ENCODE measurements at regions not wholly inside any gene's neighbourhood (a gene's known extent, or its start where the extent isn't known, plus 50 kb on each side); places are given as distances from the start of the nearest gene placed in this dataset.

DNA sequence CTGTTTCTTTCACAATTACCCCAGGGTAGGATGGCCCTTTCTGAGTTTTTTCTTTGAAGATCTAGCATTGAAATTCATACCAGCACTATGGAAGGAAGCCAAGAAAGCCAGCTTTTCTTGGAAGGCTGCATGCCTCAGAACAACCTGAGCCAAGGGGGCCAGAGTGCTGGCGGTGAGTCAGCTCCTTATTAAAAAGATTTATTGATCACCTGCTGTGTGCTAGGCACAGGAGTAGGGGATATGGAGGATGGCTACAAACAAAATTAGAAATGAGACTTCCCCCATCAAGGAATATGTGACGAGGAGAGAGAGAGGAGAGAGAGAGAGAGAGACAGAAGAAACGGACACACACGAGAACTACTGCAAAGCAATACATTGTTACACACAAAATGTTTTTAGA, 184.6 kb upstream of the PUM3 start:
- CTCF ChIA-PET = no interaction called here
- H3K4me3 Mint-ChIP-seq = no peak overlapping the region
- no peak for DNase-seq
- H3K36me3 Mint-ChIP-seq = no peaks in the 10 kb centered on the region
- no peaks in the 10 kb centered on the region for H3K9me3 Mint-ChIP-seq
- no peak overlapping the region for H3K27ac Mint-ChIP-seq
- H3K4me1 Mint-ChIP-seq = no peaks in the 10 kb centered on the region
- no peaks in the 10 kb centered on the region for H3K27me3 Mint-ChIP-seq

GRCh38 chr9:3027210-3027609, 183.3 kb upstream of the PUM3 start:
- no peaks in the 10 kb centered on the region for H3K27me3 Mint-ChIP-seq
- CTCF ChIA-PET = no interaction called here

GRCh38 chr9:3023449-3023848, 179.6 kb upstream of the PUM3 start:
- DNase-seq = no peak
- H3K4me3 Mint-ChIP-seq = no peak overlapping the region
- no peaks in the 10 kb centered on the region for H3K27me3 Mint-ChIP-seq
- H3K4me1 Mint-ChIP-seq = no peaks in the 10 kb centered on the region
- CTCF ChIA-PET = no interaction called here
- no peaks in the 10 kb centered on the region for H3K36me3 Mint-ChIP-seq
- H3K27ac Mint-ChIP-seq = no peak overlapping the region
- no peaks in the 10 kb centered on the region for H3K9me3 Mint-ChIP-seq

More at GRCh38 chr9:3027210-3027609, 183.3 kb upstream of the PUM3 start:
- no peaks in the 10 kb centered on the region for H3K4me1 Mint-ChIP-seq
- H3K9me3 Mint-ChIP-seq = no peaks in the 10 kb centered on the region
- no peak overlapping the region for H3K27ac Mint-ChIP-seq
- DNase-seq = no peak
- no peaks in the 10 kb centered on the region for H3K36me3 Mint-ChIP-seq
- H3K4me3 Mint-ChIP-seq = no peak overlapping the region

DNA sequence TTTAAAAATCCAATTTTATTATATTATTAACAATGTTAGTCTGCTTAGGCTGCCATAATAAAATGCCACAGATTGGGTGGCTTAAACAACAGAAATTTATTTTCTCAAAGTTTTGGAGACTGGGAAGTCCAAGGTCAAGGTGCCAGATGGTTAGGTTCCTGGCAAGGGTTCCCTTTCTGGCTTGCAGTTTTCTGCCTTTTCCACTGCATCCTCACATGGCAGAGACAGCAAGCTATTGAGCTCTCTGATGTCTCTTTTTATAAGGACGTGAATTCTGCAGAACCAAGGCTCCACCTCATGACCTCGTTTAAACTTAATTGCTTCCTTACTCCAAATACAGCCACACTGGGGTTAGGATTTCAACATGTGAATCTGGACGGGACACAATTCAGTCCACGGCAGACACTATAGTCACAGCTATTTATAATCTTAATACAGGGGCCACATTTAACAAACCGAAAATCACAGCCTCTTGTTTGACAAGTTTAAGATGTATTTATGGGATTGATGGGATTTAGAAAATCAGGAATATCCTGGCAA, 174.9 kb upstream of the PUM3 start:
- H3K27me3 Mint-ChIP-seq = no peaks in the 10 kb centered on the region
- no peaks in the 10 kb centered on the region for H3K9me3 Mint-ChIP-seq
- CTCF ChIA-PET = no interaction called here
- DNase-seq = no peak
- H3K4me3 Mint-ChIP-seq = no peak overlapping the region
- no peak overlapping the region for H3K27ac Mint-ChIP-seq
- H3K36me3 Mint-ChIP-seq = no peaks in the 10 kb centered on the region
- no peaks in the 10 kb centered on the region for H3K4me1 Mint-ChIP-seq

DNA sequence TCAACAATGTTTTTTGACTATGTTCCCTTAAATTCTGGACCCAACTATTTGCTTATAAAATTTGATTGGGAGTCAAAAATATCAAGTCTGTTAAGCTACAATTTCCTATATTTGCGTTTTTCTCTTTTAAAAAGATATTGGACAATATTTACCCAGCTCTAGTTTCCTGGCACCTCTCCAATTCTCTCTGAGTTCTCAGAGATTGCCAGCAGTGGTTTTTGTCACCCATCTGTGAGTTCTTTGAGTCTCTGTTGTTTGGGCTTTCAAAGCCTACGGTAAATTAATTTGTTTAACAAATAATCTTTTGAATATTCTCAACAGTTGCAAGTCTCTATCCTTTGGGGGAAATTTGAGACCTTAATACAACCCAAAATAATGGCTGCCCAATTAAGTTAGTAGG, 174.2 kb upstream of the PUM3 start:
- H3K36me3 Mint-ChIP-seq = no peaks in the 10 kb centered on the region
- CTCF ChIA-PET = no interaction called here
- no peaks in the 10 kb centered on the region for H3K27me3 Mint-ChIP-seq
- no peak overlapping the region for H3K4me3 Mint-ChIP-seq
- H3K4me1 Mint-ChIP-seq = no peaks in the 10 kb centered on the region
- H3K9me3 Mint-ChIP-seq = no peaks in the 10 kb centered on the region
- no peak for DNase-seq
- H3K27ac Mint-ChIP-seq = no peak overlapping the region

- no peaks in the 10 kb centered on the region for H3K9me3 Mint-ChIP-seq
- DNase-seq = no peak
- H3K27me3 Mint-ChIP-seq = no peaks in the 10 kb centered on the region
- H3K4me3 Mint-ChIP-seq = no peak overlapping the region
- no peak overlapping the region for H3K27ac Mint-ChIP-seq
- H3K4me1 Mint-ChIP-seq = no peaks in the 10 kb centered on the region
- H3K36me3 Mint-ChIP-seq = no peaks in the 10 kb centered on the region
- CTCF ChIA-PET = no interaction called here
These were observed 170.3 kb upstream of the PUM3 start for GRCh38 chr9:3014178-3014577.

DNA sequence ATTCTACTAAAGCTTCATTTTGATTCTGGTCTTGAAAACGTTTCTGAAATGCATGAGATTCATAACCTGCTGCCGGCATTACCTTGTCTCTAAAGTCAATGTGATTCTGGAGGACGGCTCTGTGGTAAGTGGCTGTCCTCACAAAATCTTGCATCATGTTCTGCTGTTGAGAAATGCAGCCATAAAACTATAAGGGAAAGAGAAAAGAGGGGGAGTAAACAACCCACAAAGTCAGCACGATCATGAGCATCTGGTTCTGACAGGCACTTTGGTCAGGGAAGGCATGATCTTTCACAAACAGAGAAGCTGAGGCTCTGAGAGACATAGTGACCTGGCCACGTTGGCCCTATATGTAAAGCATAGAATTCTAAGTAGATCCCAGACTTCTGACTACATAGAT, 168.9 kb upstream of the PUM3 start:
- CTCF ChIA-PET = no interaction called here

GRCh38 chr9:3012245-3012644, 168.3 kb upstream of the PUM3 start:
- Mint-ChIP-seq H3K36me3 (no peaks in the 10 kb centered on the region), H3K4me3 (no peak overlapping the region), H3K27me3 (no peaks in the 10 kb centered on the region), H3K9me3 (no peaks in the 10 kb centered on the region), H3K27ac (no peak overlapping the region), H3K4me1 (no peaks in the 10 kb centered on the region)
- no peak for DNase-seq
- CTCF ChIA-PET = no interaction called here

More for the DNA sequence above, 168.9 kb upstream of the PUM3 start:
- H3K27ac Mint-ChIP-seq = no peak overlapping the region
- no peaks in the 10 kb centered on the region for H3K27me3 Mint-ChIP-seq
- H3K4me1 Mint-ChIP-seq = no peaks in the 10 kb centered on the region
- DNase-seq = no peak
- H3K4me3 Mint-ChIP-seq = no peak overlapping the region
- no peaks in the 10 kb centered on the region for H3K9me3 Mint-ChIP-seq
- H3K36me3 Mint-ChIP-seq = no peaks in the 10 kb centered on the region

- Mint-ChIP-seq H3K36me3 (no peaks in the 10 kb centered on the region), H3K27ac (no peak overlapping the region), H3K4me3 (no peak overlapping the region), H3K9me3 (no peaks in the 10 kb centered on the region), H3K27me3 (no peaks in the 10 kb centered on the region), H3K4me1 (no peaks in the 10 kb centered on the region)
- CTCF ChIA-PET = no interaction called here
- no peak for DNase-seq
These were observed 164.2 kb upstream of the PUM3 start for GRCh38 chr9:3008091-3008490.

GRCh38 chr9:3007326-3007725, 163.4 kb upstream of the PUM3 start:
- no peak overlapping the region for H3K27ac Mint-ChIP-seq
- CTCF ChIA-PET = no interaction called here

GRCh38 chr9:3006851-3007250, 163.0 kb upstream of the PUM3 start:
- CTCF ChIA-PET = no interaction called here
- no peaks in the 10 kb centered on the region for H3K9me3 Mint-ChIP-seq
- H3K36me3 Mint-ChIP-seq = no peaks in the 10 kb centered on the region
- no peak for DNase-seq
- H3K27ac Mint-ChIP-seq = no peak overlapping the region
- H3K4me3 Mint-ChIP-seq = no peak overlapping the region
- H3K27me3 Mint-ChIP-seq = no peaks in the 10 kb centered on the region
- no peaks in the 10 kb centered on the region for H3K4me1 Mint-ChIP-seq

More at GRCh38 chr9:3007326-3007725, 163.4 kb upstream of the PUM3 start:
- no peak for DNase-seq
- H3K4me1 Mint-ChIP-seq = no peaks in the 10 kb centered on the region
- H3K27me3 Mint-ChIP-seq = no peaks in the 10 kb centered on the region
- no peaks in the 10 kb centered on the region for H3K9me3 Mint-ChIP-seq
- no peak overlapping the region for H3K4me3 Mint-ChIP-seq
- no peaks in the 10 kb centered on the region for H3K36me3 Mint-ChIP-seq

- no peak overlapping the region for H3K4me3 Mint-ChIP-seq
- no peaks in the 10 kb centered on the region for H3K4me1 Mint-ChIP-seq
- no peaks in the 10 kb centered on the region for H3K9me3 Mint-ChIP-seq
- no peaks in the 10 kb centered on the region for H3K27me3 Mint-ChIP-seq
- H3K27ac Mint-ChIP-seq = no peak overlapping the region
- no peak for DNase-seq
- CTCF ChIA-PET = no interaction called here
- H3K36me3 Mint-ChIP-seq = no peaks in the 10 kb centered on the region
These were observed 160.7 kb upstream of the PUM3 start for GRCh38 chr9:3004572-3004971.

- Mint-ChIP-seq H3K9me3 (no peaks in the 10 kb centered on the region), H3K4me1 (no peaks in the 10 kb centered on the region), H3K27ac (no peak overlapping the region), H3K4me3 (no peak overlapping the region), H3K27me3 (no peaks in the 10 kb centered on the region), H3K36me3 (no peaks in the 10 kb centered on the region)
- CTCF ChIA-PET = no interaction called here
- no peak for DNase-seq
These were observed 157.4 kb upstream of the PUM3 start for GRCh38 chr9:3001311-3001710.

GRCh38 chr9:2992427-2992826, 148.5 kb upstream of the PUM3 start:
- H3K27me3 Mint-ChIP-seq = no peaks in the 10 kb centered on the region
- no peak for DNase-seq
- no peaks in the 10 kb centered on the region for H3K4me1 Mint-ChIP-seq
- CTCF ChIA-PET = no interaction called here
- no peaks in the 10 kb centered on the region for H3K36me3 Mint-ChIP-seq
- no peak overlapping the region for H3K27ac Mint-ChIP-seq
- no peak overlapping the region for H3K4me3 Mint-ChIP-seq
- no peaks in the 10 kb centered on the region for H3K9me3 Mint-ChIP-seq

- no peaks in the 10 kb centered on the region for H3K9me3 Mint-ChIP-seq
- CTCF ChIA-PET = no interaction called here
- H3K36me3 Mint-ChIP-seq = no peaks in the 10 kb centered on the region
- no peak overlapping the region for H3K27ac Mint-ChIP-seq
- H3K4me1 Mint-ChIP-seq = no peaks in the 10 kb centered on the region
- H3K27me3 Mint-ChIP-seq = no peaks in the 10 kb centered on the region
- no peak overlapping the region for H3K4me3 Mint-ChIP-seq
- no peak for DNase-seq
These were observed 147.4 kb upstream of the PUM3 start for GRCh38 chr9:2991292-2991691.

GRCh38 chr9:2987679-2988078, 143.8 kb upstream of the PUM3 start:
- no peak overlapping the region for H3K27ac Mint-ChIP-seq
- CTCF ChIA-PET = no interaction called here
- H3K9me3 Mint-ChIP-seq = no peaks in the 10 kb centered on the region
- H3K36me3 Mint-ChIP-seq = no peaks in the 10 kb centered on the region
- no peak for DNase-seq
- H3K4me1 Mint-ChIP-seq = no peaks in the 10 kb centered on the region
- H3K4me3 Mint-ChIP-seq = no peak overlapping the region
- no peaks in the 10 kb centered on the region for H3K27me3 Mint-ChIP-seq

Measured in activated naive CD4-positive, alpha-beta T cell treated with anti-CD3 and anti-CD28 coated beads, Interleukin-2, amount 10 ng/mL, durations not matched to agents 7 days and 5 days (primary cell).